Muscle layer of colon (tissue), 2 donors: ENCODE measurements at regions not wholly inside any gene's neighbourhood (a gene's known extent, or its start where the extent isn't known, plus 50 kb on each side); places are given as distances from the start of the nearest gene placed in this dataset.
A peak's percentile ranks its signal among the peaks of the same experiment; 100 is the strongest.

ENCODE experiments used
- H3K27ac ChIP-seq: one replicate; pipeline ENCODE4 v1.7.0; 2013; ENCODE audit warnings: low read depth, mild to moderate bottlenecking, low read length, moderate library complexity
- H3K27me3 ChIP-seq, 2 donors: one replicate each; pipeline ENCODE4 v1.7.0; 2013; ENCODE audit warnings: low read length in 2 of 2, mild to moderate bottlenecking in 2 of 2; ENCODE audit not compliant: insufficient read depth in 2 of 2, control insufficient read depth in 1 of 2
- H3K36me3 ChIP-seq: one replicate; pipeline ENCODE4 v1.7.0; 2013; ENCODE audit warnings: mild to moderate bottlenecking, low read length; ENCODE audit not compliant: insufficient read depth
- H3K4me1 ChIP-seq: one replicate; pipeline ENCODE4 v1.7.0; 2013; ENCODE audit warnings: mild to moderate bottlenecking, low read length; ENCODE audit not compliant: insufficient read depth
- H3K4me3 ChIP-seq, 2 donors: one replicate each; pipeline ENCODE4 v1.7.0; 2013; ENCODE audit warnings: low read length in 2 of 2, low read depth in 1 of 2, mild to moderate bottlenecking in 1 of 2, moderate library complexity in 1 of 2
- H3K9ac ChIP-seq: one replicate; pipeline ENCODE4 v1.7.0; 2013; ENCODE audit warnings: low read length
- H3K9me3 ChIP-seq: one replicate; pipeline ENCODE4 v1.7.0; 2013; ENCODE audit warnings: mild to moderate bottlenecking, low read length
- donor health status: abdominal sarcoma.
- donor health status: Adenocarcinoma of cecum.

- no peak overlapping the region for H3K27ac ChIP-seq
- H3K36me3 ChIP-seq, result no peaks in the 10 kb centered on the region
- H3K4me3 ChIP-seq, result no peak overlapping the region
- H3K9me3 ChIP-seq, result no peaks in the 10 kb centered on the region
- no peak overlapping the region for H3K9ac ChIP-seq
- no peaks in the 10 kb centered on the region for H3K4me1 ChIP-seq
- H3K27me3 ChIP-seq, result no peaks in the 10 kb centered on the region
Measured at GRCh38 chr5:58075907-58076306, 384.0 kb downstream of the PLK2 start.

- Histone ChIP-seq H3K36me3 (no peaks in the 10 kb centered on the region), H3K4me3 (no peak overlapping the region), H3K9me3 (no peaks in the 10 kb centered on the region), H3K27me3 (no peaks in the 10 kb centered on the region), H3K4me1 (no peaks in the 10 kb centered on the region), H3K27ac (no peak overlapping the region), H3K9ac (no peak overlapping the region)
Measured at GRCh38 chr5:58074717-58075116, 385.2 kb downstream of the PLK2 start.

- no peaks in the 10 kb centered on the region for H3K36me3 ChIP-seq
- H3K9me3 ChIP-seq, result no peaks in the 10 kb centered on the region
- no peaks in the 10 kb centered on the region for H3K27me3 ChIP-seq
- no peak overlapping the region for H3K9ac ChIP-seq
- H3K4me3 ChIP-seq, result no peak overlapping the region
- H3K4me1 ChIP-seq, result no peaks in the 10 kb centered on the region
- no peak overlapping the region for H3K27ac ChIP-seq
Measured at GRCh38 chr5:58074222-58074621, 385.7 kb downstream of the PLK2 start.

- no peak overlapping the region for H3K27ac ChIP-seq
- H3K4me1 ChIP-seq, result no peaks in the 10 kb centered on the region
- no peaks in the 10 kb centered on the region for H3K27me3 ChIP-seq
- no peaks in the 10 kb centered on the region for H3K36me3 ChIP-seq
- no peak overlapping the region for H3K4me3 ChIP-seq
- no peak overlapping the region for H3K9ac ChIP-seq
- H3K9me3 ChIP-seq, result no peaks in the 10 kb centered on the region
Measured at GRCh38 chr5:58073243-58073642, 386.6 kb downstream of the PLK2 start.

GRCh38 chr5:58072300-58072965 is 387.5 kb downstream of the PLK2 start:
- no peaks in the 10 kb centered on the region for H3K27me3 ChIP-seq
- H3K4me1 ChIP-seq, result no peaks in the 10 kb centered on the region
- no peaks in the 10 kb centered on the region for H3K9me3 ChIP-seq
- H3K36me3 ChIP-seq, result no peaks in the 10 kb centered on the region
- H3K27ac ChIP-seq, result no peak overlapping the region
- peak overlapping the region in 1 of 2 donors; percentile 46 for H3K4me3 ChIP-seq
- no peak overlapping the region for H3K9ac ChIP-seq

GRCh38 chr5:58071566-58071965 is 388.3 kb downstream of the PLK2 start:
- no peak overlapping the region for H3K27ac ChIP-seq
- no peak overlapping the region for H3K4me3 ChIP-seq

GRCh38 chr5:58069846-58070245 is 390.0 kb downstream of the PLK2 start:
- no peaks in the 10 kb centered on the region for H3K9me3 ChIP-seq
- H3K4me3 ChIP-seq, result no peak overlapping the region
- H3K36me3 ChIP-seq, result no peaks in the 10 kb centered on the region
- no peak overlapping the region for H3K27ac ChIP-seq
- no peaks in the 10 kb centered on the region for H3K27me3 ChIP-seq
- no peak overlapping the region for H3K9ac ChIP-seq
- no peaks in the 10 kb centered on the region for H3K4me1 ChIP-seq

More at GRCh38 chr5:58071566-58071965, 388.3 kb downstream of the PLK2 start:
- Histone ChIP-seq H3K4me1 (no peaks in the 10 kb centered on the region), H3K9me3 (no peaks in the 10 kb centered on the region), H3K9ac (no peak overlapping the region), H3K36me3 (no peaks in the 10 kb centered on the region), H3K27me3 (no peaks in the 10 kb centered on the region)

GRCh38 chr5:58069016-58069705 is 390.7 kb downstream of the PLK2 start:
- H3K27me3 ChIP-seq, result no peaks in the 10 kb centered on the region
- H3K4me1 ChIP-seq, result no peaks in the 10 kb centered on the region
- no peak overlapping the region for H3K4me3 ChIP-seq
- H3K9ac ChIP-seq, result no peak overlapping the region
- H3K27ac ChIP-seq, result no peak overlapping the region
- no peaks in the 10 kb centered on the region for H3K9me3 ChIP-seq
- no peaks in the 10 kb centered on the region for H3K36me3 ChIP-seq

- no peaks in the 10 kb centered on the region for H3K27me3 ChIP-seq
- no peak overlapping the region for H3K9ac ChIP-seq
- no peak overlapping the region for H3K27ac ChIP-seq
- no peaks in the 10 kb centered on the region for H3K4me1 ChIP-seq
- H3K36me3 ChIP-seq, result no peaks in the 10 kb centered on the region
- no peaks in the 10 kb centered on the region for H3K9me3 ChIP-seq
- H3K4me3 ChIP-seq, result no peak overlapping the region
Measured at GRCh38 chr5:58066557-58066956, 393.3 kb downstream of the PLK2 start.

GRCh38 chr5:58066076-58066475 is 393.8 kb downstream of the PLK2 start:
- Histone ChIP-seq H3K4me1 (no peaks in the 10 kb centered on the region), H3K9me3 (no peaks in the 10 kb centered on the region), H3K27me3 (no peaks in the 10 kb centered on the region), H3K27ac (no peak overlapping the region), H3K36me3 (no peaks in the 10 kb centered on the region), H3K4me3 (no peak overlapping the region), H3K9ac (no peak overlapping the region)

GRCh38 chr5:58064801-58065200 is 395.1 kb downstream of the PLK2 start:
- no peaks in the 10 kb centered on the region for H3K4me1 ChIP-seq
- H3K27me3 ChIP-seq, result no peaks in the 10 kb centered on the region
- H3K9ac ChIP-seq, result no peak overlapping the region
- no peaks in the 10 kb centered on the region for H3K9me3 ChIP-seq
- no peak overlapping the region for H3K4me3 ChIP-seq
- H3K36me3 ChIP-seq, result no peaks in the 10 kb centered on the region
- H3K27ac ChIP-seq, result no peak overlapping the region

- Histone ChIP-seq H3K27ac (no peak overlapping the region), H3K9ac (no peak overlapping the region), H3K9me3 (no peaks in the 10 kb centered on the region), H3K4me1 (no peaks in the 10 kb centered on the region), H3K4me3 (no peak overlapping the region), H3K27me3 (no peaks in the 10 kb centered on the region), H3K36me3 (no peaks in the 10 kb centered on the region)
Measured at GRCh38 chr5:58060996-58061395, 398.9 kb downstream of the PLK2 start.
